Glutamatergic neuron (in vitro differentiated cells): ENCODE measurements at regions not wholly inside any gene's neighbourhood (a gene's known extent, or its start where the extent isn't known, plus 50 kb on each side); places are given as distances from the start of the nearest gene placed in this dataset.

Experiments used
- DNase-seq: peaks from one replicate; pipeline ENCODE4 v3.0.0; 2022
- H3K27ac Mint-ChIP-seq: one replicate; pipeline ENCODE4 v1.8.0; 2020; ENCODE audit warnings: mild to moderate bottlenecking, mixed read lengths, inconsistent platforms; ENCODE audit not compliant: unreplicated experiment
- H3K27me3 Mint-ChIP-seq: one replicate; pipeline ENCODE4 v1.8.0; 2020; ENCODE audit warnings: mild to moderate bottlenecking, moderate library complexity, mixed read lengths, inconsistent platforms; ENCODE audit not compliant: unreplicated experiment
- H3K36me3 Mint-ChIP-seq: one replicate; pipeline ENCODE4 v1.8.0; 2020; ENCODE audit warnings: mild to moderate bottlenecking, mixed read lengths, inconsistent platforms; ENCODE audit not compliant: unreplicated experiment
- H3K4me1 Mint-ChIP-seq: one replicate; pipeline ENCODE4 v1.8.0; 2020; ENCODE audit warnings: mild to moderate bottlenecking, low read depth, mixed read lengths, inconsistent platforms; ENCODE audit not compliant: unreplicated experiment
- H3K4me3 Mint-ChIP-seq: one replicate; pipeline ENCODE4 v1.8.0; 2020; ENCODE audit warnings: mild to moderate bottlenecking, mixed read lengths, inconsistent platforms; ENCODE audit not compliant: unreplicated experiment
- H3K9me3 Mint-ChIP-seq: one replicate; pipeline ENCODE4 v1.8.0; 2020; ENCODE audit warnings: mild to moderate bottlenecking, moderate library complexity, mixed read lengths, inconsistent platforms; ENCODE audit not compliant: unreplicated experiment
- CTCF ChIP-seq: fragments of 200-600 bp; sonication (generic); IDR thresholded peaks from one replicate; pipeline ENCODE4 v1.5.0; 2021; ENCODE audit not compliant: partially characterized antibody, unreplicated experiment

- TF ChIP-seq CTCF, result no peak
- H3K4me3 Mint-ChIP-seq, result no peak overlapping the region
- DNase-seq, result no peak
- no peaks in the 10 kb centered on the region for H3K27me3 Mint-ChIP-seq
- H3K36me3 Mint-ChIP-seq, result peaks cover 12% of the 10 kb centered on the region
- no peak overlapping the region for H3K27ac Mint-ChIP-seq
- H3K9me3 Mint-ChIP-seq, result no peaks in the 10 kb centered on the region
- H3K4me1 Mint-ChIP-seq, result peaks cover 4% of the 10 kb centered on the region
These were observed 113.0 kb downstream of the TSEN15 start for GRCh38 chr1:184164536-184164935.

GRCh38 chr1:184166485-184166884, 115.0 kb downstream of the TSEN15 start:
- Mint-ChIP-seq H3K36me3 (peaks cover 12% of the 10 kb centered on the region), H3K9me3 (no peaks in the 10 kb centered on the region), H3K4me3 (no peak overlapping the region), H3K27ac (no peak overlapping the region), H3K27me3 (no peaks in the 10 kb centered on the region), H3K4me1 (peaks cover 4% of the 10 kb centered on the region)
- no peak for DNase-seq
- TF ChIP-seq CTCF, result no peak

GRCh38 chr1:184167352-184167751, 115.8 kb downstream of the TSEN15 start:
- no peaks in the 10 kb centered on the region for H3K27me3 Mint-ChIP-seq
- no peak for DNase-seq
- peaks cover 4% of the 10 kb centered on the region for H3K4me1 Mint-ChIP-seq
- H3K4me3 Mint-ChIP-seq, result no peak overlapping the region
- peaks cover 12% of the 10 kb centered on the region for H3K36me3 Mint-ChIP-seq
- no peaks in the 10 kb centered on the region for H3K9me3 Mint-ChIP-seq
- TF ChIP-seq CTCF, result no peak
- no peak overlapping the region for H3K27ac Mint-ChIP-seq

GRCh38 chr1:184170719-184171118, 119.2 kb downstream of the TSEN15 start:
- DNase-seq, result no peak
- Mint-ChIP-seq H3K4me3 (no peak overlapping the region), H3K27ac (no peak overlapping the region), H3K36me3 (peaks cover 12% of the 10 kb centered on the region), H3K9me3 (no peaks in the 10 kb centered on the region), H3K27me3 (no peaks in the 10 kb centered on the region), H3K4me1 (peaks cover 3% of the 10 kb centered on the region)
- TF ChIP-seq CTCF, result no peak

- TF ChIP-seq CTCF, result no peak
- H3K4me1 Mint-ChIP-seq, result no peaks in the 10 kb centered on the region
- no peak overlapping the region for H3K27ac Mint-ChIP-seq
- H3K27me3 Mint-ChIP-seq, result no peaks in the 10 kb centered on the region
- H3K9me3 Mint-ChIP-seq, result no peaks in the 10 kb centered on the region
- DNase-seq, result no peak
- no peak overlapping the region for H3K4me3 Mint-ChIP-seq
- no peaks in the 10 kb centered on the region for H3K36me3 Mint-ChIP-seq
These were observed 124.5 kb downstream of the TSEN15 start for GRCh38 chr1:184176058-184176457.
